Panc1 (cell line): ENCODE measurements at regions not wholly inside any gene's neighbourhood (a gene's known extent, or its start where the extent isn't known, plus 50 kb on each side); places are given as distances from the start of the nearest gene placed in this dataset.

Source experiments
- ATAC-seq: fragments of 200-7000 bp; cut with Tn5 transposase; 2 replicates; pipeline ENCODE4 v1.9.1; 2020; ENCODE audit warnings: mild to moderate bottlenecking, moderate library complexity
- BruUV-seq: library from RNA; stranded (reverse); fragments of 400-500 nt; replicated peaks from 2 replicates; lab custom pipeline; 2021; lab: Mats Ljungman, UMichigan
- CTCF ChIA-PET: fragments of 300-600 bp; sonication (Branson Sonifier 250); formaldehyde crosslinking; loops from one replicate; lab custom pipeline; 2022; ENCODE audit warnings: antibody characterized with exemption; lab: Charles Lee
- POLR2A ChIA-PET: fragments of 300-600 bp; sonication (Branson Sonifier 250); formaldehyde crosslinking; loops from one replicate; lab custom pipeline; 2022; ENCODE audit warnings: antibody characterized with exemption; lab: Charles Lee
- DNase-seq: peaks from one replicate; pipeline ENCODE4 v3.0.0-alpha.2; 2010; ENCODE audit warnings: low read depth, low spot score
- H3K27ac ChIP-seq: 2 replicates; pipeline ENCODE4 v1.5.1; 2011; ENCODE audit warnings: mild to moderate bottlenecking, low read length, inconsistent platforms
- H3K27me3 ChIP-seq: fragments of 200-500 bp; sonication (Bioruptor generic); 2 replicates; pipeline ENCODE4 v1.6.0; 2014; ENCODE audit warnings: low read length, inconsistent platforms; ENCODE audit not compliant: control insufficient read depth, insufficient read depth
- H3K36me3 ChIP-seq: fragments of 200-500 bp; sonication (Bioruptor generic); 2 replicates; pipeline ENCODE4 v1.5.1; 2014; ENCODE audit warnings: inconsistent platforms, mild to moderate bottlenecking, low read length, moderate library complexity; ENCODE audit not compliant: control insufficient read depth, insufficient read depth
- H3K4me1 ChIP-seq: 2 replicates; pipeline ENCODE4 v1.5.1; 2011; ENCODE audit warnings: inconsistent platforms, mild to moderate bottlenecking, low read length, moderate library complexity; ENCODE audit not compliant: control insufficient read depth, insufficient read depth
- H3K4me3 ChIP-seq, 2 experiments: 2 replicates each; pipeline ENCODE4 v1.5.1; 2011 to 2012; ENCODE audit warnings: low read depth in 2 of 2, low read length in 2 of 2, mild to moderate bottlenecking in 2 of 2, inconsistent platforms in 1 of 2, moderate library complexity in 1 of 2
- H3K9me3 ChIP-seq: fragments of 200-500 bp; sonication (Bioruptor generic); 2 replicates; pipeline ENCODE4 v1.5.1; 2014; ENCODE audit warnings: low read depth, mild to moderate bottlenecking, inconsistent platforms, low read length, moderate library complexity; ENCODE audit not compliant: control insufficient read depth, insufficient read depth
- CTCF ChIP-seq: fragments of 450-650 bp; IDR thresholded peaks from 2 replicates; pipeline ENCODE4 v1.5.1; 2017; ENCODE audit warnings: mild to moderate bottlenecking
- POLR2AphosphoS5 ChIP-seq: IDR thresholded peaks from 2 replicates; pipeline ENCODE4 v1.6.1; 2012; ENCODE audit warnings: mild to moderate bottlenecking, low read depth, low read length, moderate library complexity
- REST ChIP-seq, 2 experiments: IDR thresholded peaks; 2 replicates each; pipeline ENCODE4 v1.6.1; 2011 to 2012; ENCODE audit warnings: low read depth in 2 of 2, control low read depth in 1 of 2, low read length in 1 of 2, mild to moderate bottlenecking in 1 of 2, moderate library complexity in 1 of 2; ENCODE audit not compliant: insufficient read depth in 1 of 2
- SIN3A ChIP-seq: IDR thresholded peaks from 2 replicates; pipeline ENCODE4 v1.6.1; 2012; ENCODE audit warnings: low read depth, mild to moderate bottlenecking, low read length, moderate library complexity, borderline replicate concordance; ENCODE audit not compliant: insufficient read depth
- TCF7L2 ChIP-seq: IDR thresholded peaks from 2 replicates; pipeline ENCODE4 v1.6.1; 2011; ENCODE audit warnings: mild to moderate bottlenecking, low read depth, low read length, inconsistent platforms
- in situ Hi-C: cut with HindIII; loops from 2 replicates; pipeline ENCODE4 v1.10.0; 2016; ENCODE audit warnings: low sequenced_read_pairs, low pct_unique_long_range_greater_than_20kb
- intact Hi-C: fragments of 100-400 bp; cut with micrococcal nuclease; formaldehyde crosslinking; loops from one replicate; pipeline ENCODE4 v1.10.0; 2022; ENCODE audit not compliant: unreplicated experiment

- TF ChIP-seq SIN3A (no peak), CTCF (no peak), REST (IDR thresholded peaks at IDR 0.05; ENCODE audit: insufficient read depth in 1 of 2, low read depth in 2 of 2, low read length in 1 of 2) (no peak), POLR2AphosphoS5 (no peak), TCF7L2 (no peak)
- no peak for DNase-seq
- no peak for ATAC-seq
- ChIA-PET POLR2A (no interaction called here), CTCF (interaction anchor here (0.6 kb wide), 1 partner anchor 108 kb away, joined by 3 read pairs; no protein-coding TSS in a partner anchor)
- H3K4me3 ChIP-seq = no peak overlapping the region
- BruUV-seq = no TSS peak
- no peak overlapping the region for H3K27ac ChIP-seq
- no peaks in the 10 kb centered on the region for H3K36me3 ChIP-seq
- no peaks in the 10 kb centered on the region for H3K9me3 ChIP-seq
- H3K27me3 ChIP-seq = no peaks in the 10 kb centered on the region; the same call in 1 of the 2 replicates
- in situ Hi-C loops (no loop called here), intact Hi-C loops (no loop called here)
- H3K4me1 ChIP-seq = no peaks in the 10 kb centered on the region
These were observed 162.7 kb downstream of the MACROH2A1 start for GRCh38 chr5:135236228-135236907.

- POLR2A ChIA-PET = no interaction called here
- no peaks in the 10 kb centered on the region for H3K36me3 ChIP-seq
- H3K4me3 ChIP-seq = no peak overlapping the region
- no peak for ATAC-seq
- no peak for DNase-seq
- in situ Hi-C loops = no loop called here
- H3K9me3 ChIP-seq = no peaks in the 10 kb centered on the region
- TF ChIP-seq TCF7L2 (no peak), SIN3A (no peak), CTCF (no peak), REST (IDR thresholded peaks at IDR 0.05; ENCODE audit: insufficient read depth in 1 of 2, low read depth in 2 of 2, low read length in 1 of 2) (no peak), POLR2AphosphoS5 (no peak)
- CTCF ChIA-PET = interaction anchor here (0.6 kb wide), 1 partner anchor 107 kb away, joined by 3 read pairs; no protein-coding TSS in a partner anchor
- no peaks in the 10 kb centered on the region for H3K4me1 ChIP-seq
- intact Hi-C loops = no loop called here
- H3K27me3 ChIP-seq = no peaks in the 10 kb centered on the region; the same call in 1 of the 2 replicates
- H3K27ac ChIP-seq = no peak overlapping the region
- BruUV-seq = no TSS peak
These were observed 163.3 kb downstream of the MACROH2A1 start for GRCh38 chr5:135235551-135236227.
